Activated B cell treated with CpG ODN at 0.5 μM for 24 hours (primary cell): ENCODE measurements at regions not wholly inside any gene's neighbourhood (a gene's known extent, or its start where the extent isn't known, plus 50 kb on each side); places are given as distances from the start of the nearest gene placed in this dataset.

ENCODE experiments used
- ATAC-seq: fragments of 200-7000 bp; cut with Tn5 transposase; one replicate; pipeline ENCODE4 v1.10.0; 2021; ENCODE audit warnings: low read depth, mild to moderate bottlenecking, moderate library complexity
- CTCF ChIA-PET: fragments of 350-600 bp; sonication (Branson Sonifier 250); formaldehyde crosslinking; loops from one replicate; lab custom pipeline; 2021; ENCODE audit warnings: antibody characterized with exemption; lab: Charles Lee
- POLR2A ChIA-PET: fragments of 350-600 bp; sonication (Branson Sonifier 250); formaldehyde crosslinking; loops from one replicate; lab custom pipeline; 2021; ENCODE audit warnings: antibody characterized with exemption; lab: Charles Lee
- DNase-seq: peaks from one replicate; pipeline ENCODE4 v3.0.0; 2022
- H3K27ac Mint-ChIP-seq: one replicate; pipeline ENCODE4 v1.8.0; 2020; ENCODE audit warnings: mixed read lengths
- H3K27me3 Mint-ChIP-seq: one replicate; pipeline ENCODE4 v1.8.0; 2021; ENCODE audit warnings: mixed read lengths
- H3K36me3 Mint-ChIP-seq: one replicate; pipeline ENCODE4 v1.8.0; 2021; ENCODE audit warnings: low read depth, mixed read lengths
- H3K4me1 Mint-ChIP-seq: one replicate; pipeline ENCODE4 v1.8.0; 2021; ENCODE audit warnings: mixed read lengths
- H3K4me3 Mint-ChIP-seq: one replicate; pipeline ENCODE4 v1.8.0; 2020; ENCODE audit warnings: mild to moderate bottlenecking, mixed read lengths
- H3K9me3 Mint-ChIP-seq: one replicate; pipeline ENCODE4 v1.8.0; 2020; ENCODE audit warnings: mixed read lengths
- intact Hi-C: fragments of 100-400 bp; cut with micrococcal nuclease; formaldehyde crosslinking; loops from one replicate; pipeline ENCODE4 v1.15.1; 2024
- TF ChIP-seq, protein P1 (sequence below): fragments of 200-600 bp; IDR thresholded peaks from one replicate; pipeline ENCODE4 v1.8.0; 2022; ENCODE audit warnings: antibody characterized with exemption, mild to moderate bottlenecking

DNA sequence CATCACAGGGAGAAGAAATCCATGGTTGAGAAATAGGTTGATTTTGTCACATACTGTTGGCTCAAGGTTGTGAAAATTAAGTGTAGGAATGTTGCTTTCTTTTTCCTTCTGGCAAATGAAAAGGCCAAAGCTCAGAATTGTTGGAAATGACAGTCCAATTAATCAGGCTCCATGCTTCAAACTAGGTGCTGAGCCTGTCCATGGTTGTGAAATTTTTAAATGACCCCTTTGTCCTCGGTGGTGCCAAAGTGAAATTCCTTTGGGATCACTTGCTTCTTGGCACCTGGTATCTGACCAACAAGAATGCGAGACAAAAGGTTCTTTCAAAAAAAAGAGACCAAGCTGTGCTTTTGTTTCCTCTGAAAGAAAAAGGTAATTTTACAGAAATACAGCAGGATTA is 451.9 kb downstream of the ETS1 start:
- TF ChIP-seq, protein P1, sequence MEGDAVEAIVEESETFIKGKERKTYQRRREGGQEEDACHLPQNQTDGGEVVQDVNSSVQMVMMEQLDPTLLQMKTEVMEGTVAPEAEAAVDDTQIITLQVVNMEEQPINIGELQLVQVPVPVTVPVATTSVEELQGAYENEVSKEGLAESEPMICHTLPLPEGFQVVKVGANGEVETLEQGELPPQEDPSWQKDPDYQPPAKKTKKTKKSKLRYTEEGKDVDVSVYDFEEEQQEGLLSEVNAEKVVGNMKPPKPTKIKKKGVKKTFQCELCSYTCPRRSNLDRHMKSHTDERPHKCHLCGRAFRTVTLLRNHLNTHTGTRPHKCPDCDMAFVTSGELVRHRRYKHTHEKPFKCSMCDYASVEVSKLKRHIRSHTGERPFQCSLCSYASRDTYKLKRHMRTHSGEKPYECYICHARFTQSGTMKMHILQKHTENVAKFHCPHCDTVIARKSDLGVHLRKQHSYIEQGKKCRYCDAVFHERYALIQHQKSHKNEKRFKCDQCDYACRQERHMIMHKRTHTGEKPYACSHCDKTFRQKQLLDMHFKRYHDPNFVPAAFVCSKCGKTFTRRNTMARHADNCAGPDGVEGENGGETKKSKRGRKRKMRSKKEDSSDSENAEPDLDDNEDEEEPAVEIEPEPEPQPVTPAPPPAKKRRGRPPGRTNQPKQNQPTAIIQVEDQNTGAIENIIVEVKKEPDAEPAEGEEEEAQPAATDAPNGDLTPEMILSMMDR: no peak
- no peaks in the 10 kb centered on the region for H3K4me1 Mint-ChIP-seq

DNA sequence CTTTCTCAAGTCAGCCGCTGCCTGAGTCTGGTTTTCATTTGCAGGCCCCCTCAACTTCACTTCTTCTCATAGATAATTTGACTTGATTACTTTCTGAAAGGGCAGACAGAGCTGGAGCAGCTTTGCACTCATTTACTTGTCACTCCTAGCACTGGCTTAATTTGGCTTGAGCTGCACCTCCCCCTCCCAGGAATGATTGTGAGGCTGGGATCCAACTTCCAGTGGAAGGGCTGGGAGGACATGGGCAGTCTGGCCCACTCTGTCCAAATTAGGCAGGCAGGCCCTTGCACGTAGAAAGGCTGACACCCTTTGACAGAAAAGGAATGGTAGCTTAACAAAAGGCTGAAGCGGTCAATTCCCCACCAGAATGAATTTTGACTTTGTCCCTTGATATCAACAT is 453.9 kb downstream of the ETS1 start:
- Mint-ChIP-seq H3K4me3 (no peak overlapping the region), H3K27ac (no peak overlapping the region), H3K9me3 (no peaks in the 10 kb centered on the region), H3K27me3 (peaks cover 26% of the 10 kb centered on the region), H3K4me1 (no peaks in the 10 kb centered on the region), H3K36me3 (no peaks in the 10 kb centered on the region)
- TF ChIP-seq, protein P1: no peak
- intact Hi-C loops: no loop called here
- ChIA-PET CTCF (interaction anchor here (0.9 kb wide), 1 partner anchor 823 kb away, joined by 3 read pairs; no protein-coding TSS in a partner anchor), POLR2A (no interaction called here)
- no peak for DNase-seq
- no peak for ATAC-seq

More for the DNA sequence above, 451.9 kb downstream of the ETS1 start:
- H3K9me3 Mint-ChIP-seq: peaks cover 7% of the 10 kb centered on the region
- H3K27ac Mint-ChIP-seq: no peak overlapping the region
- peaks cover 32% of the 10 kb centered on the region for H3K27me3 Mint-ChIP-seq
- intact Hi-C loops: no loop called here
- DNase-seq (no peak), ATAC-seq (no peak)
- H3K36me3 Mint-ChIP-seq: no peaks in the 10 kb centered on the region
- POLR2A ChIA-PET: no interaction called here
- CTCF ChIA-PET: no interaction called here
- H3K4me3 Mint-ChIP-seq: no peak overlapping the region

DNA sequence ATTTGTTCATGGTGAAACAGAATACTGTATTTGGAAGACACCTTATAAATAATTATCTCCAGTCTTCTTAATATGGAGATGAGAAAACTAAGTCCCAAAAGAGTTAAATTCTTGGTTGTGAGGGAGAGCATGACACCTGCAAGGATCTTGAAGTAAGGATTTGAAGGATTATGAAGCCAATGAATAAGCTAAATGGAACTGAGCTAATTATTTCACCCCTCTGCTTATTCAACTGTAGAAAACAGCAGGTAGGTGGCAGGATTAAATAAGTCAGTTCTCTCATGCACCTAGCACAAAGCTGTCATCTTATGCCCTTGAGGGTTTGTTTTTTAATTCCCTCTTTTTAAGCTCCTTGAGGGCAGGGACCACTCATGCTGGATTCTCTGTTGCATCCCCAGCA is 457.3 kb downstream of the ETS1 start:
- DNase-seq: no peak
- Mint-ChIP-seq H3K9me3 (no peaks in the 10 kb centered on the region), H3K27me3 (peaks cover 9% of the 10 kb centered on the region), H3K4me3 (no peak overlapping the region), H3K36me3 (no peaks in the 10 kb centered on the region), H3K27ac (no peak overlapping the region), H3K4me1 (no peaks in the 10 kb centered on the region)
- no peak for ATAC-seq
- intact Hi-C loops: no loop called here
- TF ChIP-seq, protein P1: no peak
- POLR2A ChIA-PET: no interaction called here
- CTCF ChIA-PET: interaction anchor here (1.2 kb wide), 1 partner anchor 28 kb away, joined by 4 read pairs; no protein-coding TSS in a partner anchor

DNA sequence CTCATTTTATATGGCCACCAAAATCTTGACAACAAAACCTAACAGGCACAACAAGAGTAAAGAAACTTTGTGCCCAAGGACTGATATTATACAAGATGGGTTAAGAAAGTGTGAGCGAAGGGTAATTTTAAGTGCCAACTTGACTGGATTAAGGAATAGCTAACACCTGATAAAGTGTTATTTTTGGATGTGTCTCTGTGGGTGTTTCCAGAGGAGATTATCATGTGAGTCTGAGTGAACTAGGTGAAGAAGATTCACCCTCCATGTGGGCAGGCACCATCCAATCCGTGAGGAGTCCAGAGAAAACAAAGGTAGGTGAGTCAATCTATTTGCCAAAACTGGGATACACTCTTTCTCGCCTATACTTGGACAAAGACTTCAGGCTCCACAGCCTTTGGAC is 461.6 kb downstream of the ETS1 start:
- Mint-ChIP-seq H3K36me3 (no peaks in the 10 kb centered on the region), H3K4me3 (no peak overlapping the region), H3K27ac (no peak overlapping the region), H3K4me1 (no peaks in the 10 kb centered on the region), H3K9me3 (no peaks in the 10 kb centered on the region), H3K27me3 (no peaks in the 10 kb centered on the region)
- CTCF ChIA-PET: no interaction called here
- intact Hi-C loops: no loop called here
- POLR2A ChIA-PET: no interaction called here
- TF ChIP-seq, protein P1: no peak
- no peak for DNase-seq
- no peak for ATAC-seq

DNA sequence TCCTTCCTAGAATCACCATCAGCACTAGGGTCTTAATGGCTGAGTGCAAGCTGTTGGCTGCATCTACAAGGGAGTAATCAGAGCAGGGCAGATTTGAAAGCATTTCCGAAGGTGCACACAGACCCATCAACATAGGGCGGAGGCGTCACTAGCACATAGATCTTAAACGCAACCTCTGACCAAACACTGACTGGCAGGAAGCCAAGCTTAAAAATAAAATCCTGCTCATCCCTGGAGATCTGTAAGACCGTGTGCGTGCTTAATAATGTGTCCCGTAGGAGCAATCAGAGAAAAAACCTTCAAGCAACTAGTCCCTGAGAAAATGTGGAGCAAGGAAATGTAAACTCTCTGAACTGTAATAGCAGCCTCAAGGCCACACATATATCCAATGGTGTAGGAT is 470.5 kb downstream of the ETS1 start:
- no peak overlapping the region for H3K4me3 Mint-ChIP-seq
- no peak for DNase-seq
- ChIA-PET POLR2A (no interaction called here), CTCF (no interaction called here)
- H3K36me3 Mint-ChIP-seq: no peaks in the 10 kb centered on the region
- peaks cover 29% of the 10 kb centered on the region for H3K27me3 Mint-ChIP-seq
- no peak for ATAC-seq
- intact Hi-C loops: no loop called here
- H3K9me3 Mint-ChIP-seq: no peaks in the 10 kb centered on the region
- no peak overlapping the region for H3K27ac Mint-ChIP-seq
- TF ChIP-seq, protein P1: no peak
- H3K4me1 Mint-ChIP-seq: no peaks in the 10 kb centered on the region
